OCI-LY1 (cell line): ENCODE measurements at regions not wholly inside any gene's neighbourhood (a gene's known extent, or its start where the extent isn't known, plus 50 kb on each side); places are given as distances from the start of the nearest gene placed in this dataset.

Experiments
- EZH2 ChIP-seq: fragments of 200-600 bp; sonication (generic), shearing (Covaris generic); IDR thresholded peaks from 2 replicates; pipeline ENCODE4 v1.8.0; 2017; ENCODE audit warnings: borderline replicate concordance, mixed run types, mild to moderate bottlenecking, antibody characterized with exemption, low read length, moderate library complexity, mixed read lengths
- TF ChIP-seq, protein P1 (sequence below): fragments of 200-600 bp; sonication (generic), shearing (Covaris generic); IDR thresholded peaks from 2 replicates; pipeline ENCODE4 v1.5.1; 2017; ENCODE audit warnings: mild to moderate bottlenecking, antibody characterized with exemption, low read length, moderate library complexity, mixed read lengths

DNA sequence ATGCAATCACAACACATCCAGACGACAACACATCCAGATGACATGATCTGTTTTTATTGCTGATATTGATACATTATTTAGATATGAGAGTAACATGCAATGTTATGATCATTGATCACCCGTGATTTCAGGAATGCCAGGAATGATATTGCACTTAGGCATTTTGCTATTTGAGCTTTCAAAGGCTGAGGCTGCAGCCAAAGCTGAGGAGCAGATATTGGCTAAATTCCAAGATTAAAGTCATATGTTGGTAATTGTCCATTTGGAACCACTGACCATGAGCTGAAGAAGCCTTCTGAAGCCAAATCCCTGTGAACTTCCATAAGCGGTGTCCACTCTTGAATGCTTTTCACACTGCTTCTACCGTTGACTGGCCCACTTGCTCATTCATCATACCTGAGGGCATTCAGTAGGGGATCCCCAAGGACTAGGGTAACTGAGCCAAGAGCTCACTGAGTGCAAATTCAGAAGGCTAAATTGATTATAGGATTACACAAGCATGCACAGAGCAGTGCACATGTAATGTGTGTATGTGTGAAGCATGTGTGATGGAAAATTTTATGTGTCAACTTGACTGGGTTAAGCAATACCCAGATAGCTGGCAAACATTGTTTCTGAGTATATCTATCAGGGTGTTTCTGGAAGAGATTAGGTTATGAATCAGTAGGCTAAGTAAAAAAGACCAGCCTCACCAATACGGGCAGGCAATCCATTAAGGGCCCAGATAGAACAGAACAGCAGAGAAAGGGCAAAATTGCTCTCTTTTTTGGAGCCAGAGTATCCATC lies 92.1 kb upstream of the PLAAT1 start:
- TF ChIP-seq EZH2 = no peak
- TF ChIP-seq, protein P1, sequence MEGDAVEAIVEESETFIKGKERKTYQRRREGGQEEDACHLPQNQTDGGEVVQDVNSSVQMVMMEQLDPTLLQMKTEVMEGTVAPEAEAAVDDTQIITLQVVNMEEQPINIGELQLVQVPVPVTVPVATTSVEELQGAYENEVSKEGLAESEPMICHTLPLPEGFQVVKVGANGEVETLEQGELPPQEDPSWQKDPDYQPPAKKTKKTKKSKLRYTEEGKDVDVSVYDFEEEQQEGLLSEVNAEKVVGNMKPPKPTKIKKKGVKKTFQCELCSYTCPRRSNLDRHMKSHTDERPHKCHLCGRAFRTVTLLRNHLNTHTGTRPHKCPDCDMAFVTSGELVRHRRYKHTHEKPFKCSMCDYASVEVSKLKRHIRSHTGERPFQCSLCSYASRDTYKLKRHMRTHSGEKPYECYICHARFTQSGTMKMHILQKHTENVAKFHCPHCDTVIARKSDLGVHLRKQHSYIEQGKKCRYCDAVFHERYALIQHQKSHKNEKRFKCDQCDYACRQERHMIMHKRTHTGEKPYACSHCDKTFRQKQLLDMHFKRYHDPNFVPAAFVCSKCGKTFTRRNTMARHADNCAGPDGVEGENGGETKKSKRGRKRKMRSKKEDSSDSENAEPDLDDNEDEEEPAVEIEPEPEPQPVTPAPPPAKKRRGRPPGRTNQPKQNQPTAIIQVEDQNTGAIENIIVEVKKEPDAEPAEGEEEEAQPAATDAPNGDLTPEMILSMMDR = no peak
